GM12878 (cell line): ENCODE measurements at regions not wholly inside any gene's neighbourhood (a gene's known extent, or its start where the extent isn't known, plus 50 kb on each side); places are given as distances from the start of the nearest gene placed in this dataset.

Source experiments
- ATAC-seq: fragments of 200-7000 bp; cut with Tn5 transposase; 3 replicates; pipeline ENCODE4 v1.9.1; 2020; ENCODE audit warnings: mild to moderate bottlenecking, moderate library complexity
- BruUV-seq: library from RNA; stranded (reverse); fragments of 400-500 nt; replicated peaks from 2 replicates; lab custom pipeline; 2021; lab: Mats Ljungman, UMichigan
- CTCF ChIA-PET: fragments of 300-600 bp; sonication (Branson Sonifier 250); formaldehyde crosslinking; extraction: SDS; loops from one replicate; lab custom pipeline; 2021; ENCODE audit warnings: inconsistent platforms; lab: Yijun Ruan, JAX
- POLR2A ChIA-PET: fragments of 350-600 bp; formaldehyde crosslinking; extraction: SDS; loops from one replicate; lab custom pipeline; 2021; ENCODE audit warnings: inconsistent platforms; lab: Charles Lee
- RAD21 ChIA-PET: fragments of 300-600 bp; sonication (Branson Sonifier 250); formaldehyde crosslinking; loops from one replicate; lab custom pipeline; 2023; ENCODE audit warnings: antibody characterized with exemption; ENCODE audit not compliant: unreplicated experiment; lab: Charles Lee
- SMC1A ChIA-PET: fragments of 300-600 bp; sonication (Branson Sonifier 250); formaldehyde crosslinking; loops from one replicate; lab custom pipeline; 2023; ENCODE audit not compliant: unreplicated experiment, uncharacterized antibody; lab: Charles Lee
- DNase-seq: peaks from one replicate; pipeline ENCODE4 v3.0.0-alpha.2; 2011; ENCODE audit warnings: low read depth, low spot score
- FAIRE-seq: peaks from 3 replicates; lab custom pipeline; 2011; peaks lifted over from hg19 to GRCh38; lab: Jason Lieb, UNC
- H2AFZ ChIP-seq: 2 replicates; pipeline ENCODE4 v1.6.0; 2011; ENCODE audit warnings: low read depth, low read length, control low read depth; ENCODE audit not compliant: control insufficient read depth
- H3K27ac ChIP-seq: 2 replicates; pipeline ENCODE4 v1.5.1; 2011; ENCODE audit warnings: control low read depth; ENCODE audit not compliant: control insufficient read depth, insufficient read depth
- H3K27me3 ChIP-seq, 2 experiments: replicated peaks in 1 of 2; 2 replicates each; pipeline versions ENCODE4 v1.6.0 to v1.6.1; 2011; ENCODE audit warnings: low read length in 1 of 2; ENCODE audit not compliant: control insufficient read depth in 2 of 2, insufficient read depth in 2 of 2
- H3K36me3 ChIP-seq, 2 experiments: 2 replicates each; pipeline ENCODE4 v1.5.1; 2011; ENCODE audit warnings: low read length in 1 of 2; ENCODE audit not compliant: control insufficient read depth in 2 of 2, insufficient read depth in 2 of 2
- H3K4me1 ChIP-seq: 2 replicates; pipeline ENCODE4 v1.6.1; 2011; ENCODE audit warnings: mild to moderate bottlenecking, low read length, moderate library complexity, mixed read lengths; ENCODE audit not compliant: control insufficient read depth, insufficient read depth
- H3K4me2 ChIP-seq: 2 replicates; pipeline ENCODE4 v1.6.0; 2011; ENCODE audit warnings: control low read depth; ENCODE audit not compliant: control insufficient read depth, insufficient read depth
- H3K4me3 ChIP-seq: fragments of 200-600 bp; sonication (generic); 2 replicates; pipeline ENCODE4 v1.5.1; 2016
- H3K79me2 ChIP-seq: 2 replicates; pipeline ENCODE4 v1.6.0; 2011; ENCODE audit warnings: low read length; ENCODE audit not compliant: control insufficient read depth, insufficient read depth
- H3K9ac ChIP-seq: 2 replicates; pipeline ENCODE4 v1.8.0; 2011; ENCODE audit warnings: low read length, control low read depth, mixed read lengths; ENCODE audit not compliant: control insufficient read depth, insufficient read depth
- H3K9me3 ChIP-seq: replicated peaks from 3 replicates; pipeline ENCODE4 v1.5.1; 2011; ENCODE audit warnings: mild to moderate bottlenecking, low read length; ENCODE audit not compliant: control insufficient read depth, insufficient read depth
- H4K20me1 ChIP-seq: 2 replicates; pipeline ENCODE4 v1.6.0; 2011; ENCODE audit not compliant: control insufficient read depth, insufficient read depth
- BCL11A ChIP-seq: IDR thresholded peaks from 2 replicates; pipeline ENCODE4 v1.6.1; 2011; ENCODE audit warnings: low read depth, low read length
- BHLHE40 ChIP-seq, 2 experiments: fragments of 450-650 bp in 1 of 2; IDR thresholded peaks; 2 replicates each; pipeline ENCODE4 v1.6.1; 2011 to 2017; ENCODE audit warnings: low read depth in 2 of 2, borderline replicate concordance in 1 of 2, improper control_type of control experiment in 1 of 2, low read length in 1 of 2, mild to moderate bottlenecking in 1 of 2
- BRCA1 ChIP-seq: IDR thresholded peaks from 2 replicates; pipeline ENCODE4 v1.6.1; 2011; ENCODE audit warnings: low read depth, low read length, improper control_type of control experiment
- CBX3 ChIP-seq: fragments of 200-600 bp; sonication (generic); IDR thresholded peaks from 2 replicates; pipeline ENCODE4 v1.6.1; 2016; ENCODE audit warnings: low read depth, borderline replicate concordance
- EED ChIP-seq: sonication (generic); IDR thresholded peaks from 2 replicates; pipeline ENCODE4 v1.6.1; 2016; ENCODE audit warnings: antibody characterized with exemption, low read depth
- HDAC2 ChIP-seq: fragments of 200-600 bp; sonication (generic); IDR thresholded peaks from 2 replicates; pipeline ENCODE4 v1.6.1; 2017
- MTA2 ChIP-seq: fragments of 450-650 bp; IDR thresholded peaks from 2 replicates; pipeline ENCODE4 v1.6.1; 2016; ENCODE audit warnings: low read depth, mild to moderate bottlenecking, moderate library complexity
- MXI1 ChIP-seq: fragments of 150-350 bp; IDR thresholded peaks from 2 replicates; pipeline ENCODE4 v1.6.1; 2011; ENCODE audit warnings: low read depth, mild to moderate bottlenecking, inconsistent platforms, low read length, improper control_type of control experiment
- NFYA ChIP-seq: IDR thresholded peaks from 2 replicates; pipeline ENCODE4 v1.6.1; 2011; ENCODE audit warnings: low read depth, mild to moderate bottlenecking, low read length, improper control_type of control experiment, borderline replicate concordance
- SMAD1 ChIP-seq: fragments of 450-650 bp; IDR thresholded peaks from 2 replicates; pipeline ENCODE4 v1.6.1; 2018; ENCODE audit warnings: mild to moderate bottlenecking, low read depth; ENCODE audit not compliant: partially characterized antibody
- SMC3 ChIP-seq: IDR thresholded peaks from 2 replicates; pipeline ENCODE4 v1.6.1; 2011; ENCODE audit warnings: low read length, improper control_type of control experiment, borderline replicate concordance
- SRF ChIP-seq, 2 experiments: IDR thresholded peaks; 2 replicates each; pipeline ENCODE4 v1.6.1; 2011; ENCODE audit warnings: low read depth in 2 of 2, low read length in 2 of 2, mild to moderate bottlenecking in 1 of 2, moderate library complexity in 1 of 2
- SUPT20H ChIP-seq: IDR thresholded peaks from 2 replicates; pipeline ENCODE4 v1.6.1; 2011; ENCODE audit warnings: low read depth, mild to moderate bottlenecking, low read length, moderate library complexity, borderline replicate concordance; ENCODE audit not compliant: control insufficient read depth
- TAF1 ChIP-seq: IDR thresholded peaks from 2 replicates; pipeline ENCODE4 v1.6.1; 2011; ENCODE audit warnings: mild to moderate bottlenecking, low read depth, low read length, borderline replicate concordance
- TCF12 ChIP-seq: IDR thresholded peaks from 2 replicates; pipeline ENCODE4 v1.6.1; 2011; ENCODE audit warnings: low read depth, mild to moderate bottlenecking, low read length
- YY1 ChIP-seq: IDR thresholded peaks from 2 replicates; pipeline ENCODE4 v1.6.1; 2011; ENCODE audit warnings: low read depth, mild to moderate bottlenecking, low read length
- ZNF217 ChIP-seq: fragments of 450-650 bp; IDR thresholded peaks from 2 replicates; pipeline ENCODE4 v1.6.1; 2017; ENCODE audit warnings: antibody characterized with exemption, mild to moderate bottlenecking
- ZNF687 ChIP-seq: fragments of 450-650 bp; IDR thresholded peaks from 2 replicates; pipeline ENCODE4 v1.6.1; 2017; ENCODE audit warnings: mild to moderate bottlenecking, moderate library complexity
- whole genome bisulfite sequencing: methylation state at CpG from one replicate; pipeline ENCODE4 v1.1.6; 2016; ENCODE audit warnings: low lambda C conversion rate; ENCODE audit not compliant: insufficient replicate concordance, insufficient coverage; ENCODE audit errors: missing lambda C conversion rate; 5-methylcytosine and 5-hydroxymethylcytosine counted together
- in situ Hi-C: fragments of 300-500 bp; cut with MboI; formaldehyde crosslinking; loops from 9 replicates; pipeline ENCODE4 v1.14.3; 2018; ENCODE audit warnings: mixed read lengths
- intact Hi-C: fragments of 100-400 bp; cut with micrococcal nuclease; formaldehyde crosslinking; loops from one replicate; pipeline ENCODE4 v1.14.2; 2022; ENCODE audit not compliant: unreplicated experiment
- TF ChIP-seq, protein P1 (sequence below): IDR thresholded peaks from 2 replicates; pipeline ENCODE4 v1.6.1; 2011; ENCODE audit warnings: mild to moderate bottlenecking, low read depth, low read length, moderate library complexity; ENCODE audit not compliant: insufficient replicate concordance

DNA sequence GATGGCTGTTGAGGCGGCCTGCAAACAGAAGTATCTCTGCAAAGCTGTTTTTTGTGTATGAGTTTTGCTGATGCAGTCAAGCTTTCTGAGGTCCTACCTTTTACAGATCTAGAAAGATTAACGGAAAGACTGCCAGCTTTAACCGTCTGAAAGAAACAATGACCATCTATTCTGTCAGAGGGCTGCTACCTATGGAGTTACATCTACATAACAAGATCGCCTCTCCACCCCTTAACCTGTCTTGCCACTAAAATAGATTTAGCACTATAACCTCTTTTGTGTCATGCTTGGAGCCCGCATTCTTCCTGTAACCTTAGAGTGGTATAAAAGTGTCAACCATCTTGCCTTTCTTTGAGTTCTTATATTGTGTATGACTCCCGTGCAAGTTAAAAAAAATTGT, 291.2 kb downstream of the POM121L12 start:
- ChIA-PET SMC1A (no interaction called here), RAD21 (no interaction called here), CTCF (no interaction called here), POLR2A (no interaction called here)
- DNase-seq: no peak
- Histone ChIP-seq H2AFZ (no peak overlapping the region), H3K4me1 (no peaks in the 10 kb centered on the region), H3K36me3 (no peaks in the 10 kb centered on the region), H4K20me1 (no peaks in the 10 kb centered on the region), H3K4me2 (no peak overlapping the region), H3K9me3 (no peaks in the 10 kb centered on the region), H3K27me3 (no peaks in the 10 kb centered on the region), H3K9ac (no peak overlapping the region), H3K4me3 (no peak overlapping the region), H3K27ac (no peak overlapping the region), H3K79me2 (no peaks in the 10 kb centered on the region)
- 44% methylated on average over 6 of the region's 6 CpGs for WGBS
- intact Hi-C loops (no loop called here), in situ Hi-C loops (no loop called here)
- no TSS peak for BruUV-seq
- ATAC-seq: no peak
- FAIRE-seq: no peak
- TF ChIP-seq BHLHE40 (IDR thresholded peaks at IDR 0.05; ENCODE audit: borderline replicate concordance in 1 of 2, low read depth in 2 of 2, low read length in 1 of 2): no peak
- TF ChIP-seq SRF (IDR thresholded peaks at IDR 0.05; ENCODE audit: low read depth in 2 of 2, low read length in 2 of 2): no peak
- TF ChIP-seq TAF1: no peak
- no peak for TF ChIP-seq EED
- no peak for TF ChIP-seq BCL11A
- TF ChIP-seq NFYA: no peak
- TF ChIP-seq CBX3: no peak
- no peak for TF ChIP-seq SMC3
- TF ChIP-seq SUPT20H: no peak
- TF ChIP-seq, protein P1, sequence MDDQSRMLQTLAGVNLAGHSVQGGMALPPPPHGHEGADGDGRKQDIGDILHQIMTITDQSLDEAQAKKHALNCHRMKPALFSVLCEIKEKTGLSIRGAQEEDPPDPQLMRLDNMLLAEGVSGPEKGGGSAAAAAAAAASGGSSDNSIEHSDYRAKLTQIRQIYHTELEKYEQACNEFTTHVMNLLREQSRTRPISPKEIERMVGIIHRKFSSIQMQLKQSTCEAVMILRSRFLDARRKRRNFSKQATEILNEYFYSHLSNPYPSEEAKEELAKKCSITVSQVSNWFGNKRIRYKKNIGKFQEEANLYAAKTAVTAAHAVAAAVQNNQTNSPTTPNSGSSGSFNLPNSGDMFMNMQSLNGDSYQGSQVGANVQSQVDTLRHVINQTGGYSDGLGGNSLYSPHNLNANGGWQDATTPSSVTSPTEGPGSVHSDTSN: no peak
- TF ChIP-seq ZNF217: no peak
- no peak for TF ChIP-seq MTA2
- no peak for TF ChIP-seq HDAC2
- no peak for TF ChIP-seq MXI1
- TF ChIP-seq YY1: no peak
- TF ChIP-seq ZNF687: no peak
- no peak for TF ChIP-seq TCF12
- TF ChIP-seq BRCA1: no peak
- no peak for TF ChIP-seq SMAD1
